Hematopoietic multipotent progenitor cell treated with erythropoietin and hydrocortisone succinate and interleukin-3 and kit ligand, for 8 days (in vitro differentiated cells): ENCODE measurements at regions not wholly inside any gene's neighbourhood (a gene's known extent, or its start where the extent isn't known, plus 50 kb on each side); places are given as distances from the start of the nearest gene placed in this dataset.

Experiments used
- DNase-seq: peaks from one replicate; pipeline ENCODE4 v3.0.0-alpha.2; 2015

GRCh38 chr15:75134748-75135147 lies 66.9 kb upstream of the C15orf39 start:
- no peak for DNase-seq

- no peak for DNase-seq
Measured at GRCh38 chr15:75136118-75136517, 65.6 kb upstream of the C15orf39 start.

- DNase-seq = no peak
Measured at GRCh38 chr15:75136758-75137157, 64.9 kb upstream of the C15orf39 start.

- DNase-seq = no peak
Measured at GRCh38 chr15:75138016-75138999, 63.4 kb upstream of the C15orf39 start.

- peak; percentile 91 for DNase-seq
Measured at GRCh38 chr15:75140080-75140879, 61.4 kb upstream of the C15orf39 start.

GRCh38 chr15:75142499-75142898 lies 59.2 kb upstream of the C15orf39 start:
- no peak for DNase-seq

- no peak for DNase-seq
Measured at GRCh38 chr15:75143738-75144334, 57.8 kb upstream of the C15orf39 start.

GRCh38 chr15:75145027-75145841 lies 56.4 kb upstream of the C15orf39 start:
- DNase-seq = peak; percentile 62

- DNase-seq = no peak
Measured at GRCh38 chr15:75148280-75148679, 53.4 kb upstream of the C15orf39 start.

GRCh38 chr15:75149867-75150709 lies 51.6 kb upstream of the C15orf39 start:
- DNase-seq = peak; percentile 91

- DNase-seq = peak; percentile 53
Measured at GRCh38 chr15:75151214-75152128, 50.2 kb upstream of the C15orf39 start.
